HL-60 (cell line): ENCODE measurements at regions not wholly inside any gene's neighbourhood (a gene's known extent, or its start where the extent isn't known, plus 50 kb on each side); places are given as distances from the start of the nearest gene placed in this dataset.
"Not testable (repeated sequence)": the region's sequence is repeated elsewhere in the genome, so short reads cannot be mapped to it uniquely, and the experiment has no call there.

ENCODE experiments used
- CTCF ChIP-seq: IDR thresholded peaks from one replicate; pipeline ENCODE4 v1.5.1; 2011; ENCODE audit warnings: low read length, control low read depth, inconsistent platforms; ENCODE audit not compliant: insufficient read depth
- GABPA ChIP-seq: IDR thresholded peaks from 2 replicates; pipeline ENCODE4 v1.6.1; 2012; ENCODE audit warnings: low read depth
- POLR2AphosphoS5 ChIP-seq: IDR thresholded peaks from 2 replicates; pipeline ENCODE4 v1.6.1; 2012; ENCODE audit warnings: low read depth
- REST ChIP-seq: IDR thresholded peaks from 2 replicates; pipeline ENCODE4 v1.6.1; 2012; ENCODE audit warnings: low read depth; ENCODE audit not compliant: insufficient replicate concordance
- SPI1 ChIP-seq: IDR thresholded peaks from 2 replicates; pipeline ENCODE4 v1.6.1; 2012; ENCODE audit warnings: low read depth, mild to moderate bottlenecking, borderline replicate concordance

- not testable (repeated sequence) for TF ChIP-seq CTCF, POLR2AphosphoS5, REST, GABPA, SPI1
Measured at GRCh38 chr14:86905386-86905926, 1087.5 kb downstream of the GALC start.
